ENCODE measurements at regions not wholly inside any gene's neighbourhood (a gene's known extent, or its start where the extent isn't known, plus 50 kb on each side); places are given as distances from the start of the nearest gene placed in this dataset.

DNA sequence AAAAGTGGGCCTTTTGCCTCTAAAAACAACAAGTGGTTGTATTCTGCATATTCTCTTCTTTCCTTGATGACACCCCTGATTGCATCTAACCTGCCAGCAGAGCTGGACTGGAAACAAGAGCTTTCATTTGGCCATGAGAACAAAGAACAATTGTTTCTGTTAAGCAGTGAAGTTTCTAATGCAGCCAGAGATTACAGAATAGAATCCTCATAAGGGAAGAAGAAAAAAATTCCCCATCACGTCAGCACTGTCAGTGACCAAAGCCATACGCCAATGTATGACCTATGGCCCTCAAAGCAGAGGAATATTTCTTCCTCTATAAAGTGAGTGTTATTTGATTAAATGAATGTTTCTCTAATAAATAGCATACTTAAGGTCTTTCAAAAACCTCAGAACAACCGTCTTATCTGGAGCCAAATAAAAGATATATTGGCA is 529.1 kb upstream of the INTU start:
- TF ChIP-seq, protein P1, sequence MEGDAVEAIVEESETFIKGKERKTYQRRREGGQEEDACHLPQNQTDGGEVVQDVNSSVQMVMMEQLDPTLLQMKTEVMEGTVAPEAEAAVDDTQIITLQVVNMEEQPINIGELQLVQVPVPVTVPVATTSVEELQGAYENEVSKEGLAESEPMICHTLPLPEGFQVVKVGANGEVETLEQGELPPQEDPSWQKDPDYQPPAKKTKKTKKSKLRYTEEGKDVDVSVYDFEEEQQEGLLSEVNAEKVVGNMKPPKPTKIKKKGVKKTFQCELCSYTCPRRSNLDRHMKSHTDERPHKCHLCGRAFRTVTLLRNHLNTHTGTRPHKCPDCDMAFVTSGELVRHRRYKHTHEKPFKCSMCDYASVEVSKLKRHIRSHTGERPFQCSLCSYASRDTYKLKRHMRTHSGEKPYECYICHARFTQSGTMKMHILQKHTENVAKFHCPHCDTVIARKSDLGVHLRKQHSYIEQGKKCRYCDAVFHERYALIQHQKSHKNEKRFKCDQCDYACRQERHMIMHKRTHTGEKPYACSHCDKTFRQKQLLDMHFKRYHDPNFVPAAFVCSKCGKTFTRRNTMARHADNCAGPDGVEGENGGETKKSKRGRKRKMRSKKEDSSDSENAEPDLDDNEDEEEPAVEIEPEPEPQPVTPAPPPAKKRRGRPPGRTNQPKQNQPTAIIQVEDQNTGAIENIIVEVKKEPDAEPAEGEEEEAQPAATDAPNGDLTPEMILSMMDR (IDR thresholded peaks at IDR 0.05) = no peak
- TF ChIP-seq ZFX (IDR thresholded peaks at IDR 0.05; ENCODE audit: borderline replicate concordance) = no peak

Data from 22Rv1 (cell line).